Dermis blood vessel endothelial cell (primary cell): ENCODE measurements at regions not wholly inside any gene's neighbourhood (a gene's known extent, or its start where the extent isn't known, plus 50 kb on each side); places are given as distances from the start of the nearest gene placed in this dataset.
A peak's percentile ranks its signal among the peaks of the same experiment; 100 is the strongest.

ENCODE experiments used
- DNase-seq: peaks from one replicate; pipeline ENCODE4 v3.0.0; 2010

- DNase-seq: no peak
These were observed 201.5 kb downstream of the MTX2 start for GRCh38 chr2:176470713-176471112.

GRCh38 chr2:176471949-176472348 is 202.7 kb downstream of the MTX2 start:
- DNase-seq: no peak

GRCh38 chr2:176473177-176473576 is 203.9 kb downstream of the MTX2 start:
- peak; percentile 43 for DNase-seq

GRCh38 chr2:176473851-176474250 is 204.6 kb downstream of the MTX2 start:
- DNase-seq: no peak

- no peak for DNase-seq
These were observed 208.1 kb downstream of the MTX2 start for GRCh38 chr2:176477336-176477735.

- no peak for DNase-seq
These were observed 210.7 kb downstream of the MTX2 start for GRCh38 chr2:176479961-176480360.

- no peak for DNase-seq
These were observed 212.9 kb downstream of the MTX2 start for GRCh38 chr2:176482107-176482506.

GRCh38 chr2:176483476-176483875 is 214.2 kb downstream of the MTX2 start:
- no peak for DNase-seq

GRCh38 chr2:176483901-176484568 is 214.8 kb downstream of the MTX2 start:
- DNase-seq: no peak

GRCh38 chr2:176484838-176485237 is 215.6 kb downstream of the MTX2 start:
- peak; percentile 20 for DNase-seq

GRCh38 chr2:176488431-176488830 is 219.2 kb downstream of the MTX2 start:
- no peak for DNase-seq

- no peak for DNase-seq
These were observed 221.0 kb downstream of the MTX2 start for GRCh38 chr2:176490061-176490861.

GRCh38 chr2:176491172-176491904 is 222.1 kb downstream of the MTX2 start:
- no peak for DNase-seq

- no peak for DNase-seq
These were observed 223.3 kb downstream of the MTX2 start for GRCh38 chr2:176492583-176492982.

GRCh38 chr2:176493226-176493825 is 224.1 kb downstream of the MTX2 start:
- no peak for DNase-seq

GRCh38 chr2:176493909-176494308 is 224.7 kb downstream of the MTX2 start:
- no peak for DNase-seq

GRCh38 chr2:176494949-176495353 is 225.7 kb downstream of the MTX2 start:
- DNase-seq: no peak

GRCh38 chr2:176495826-176496225 is 226.6 kb downstream of the MTX2 start:
- no peak for DNase-seq

GRCh38 chr2:176496761-176497160 is 227.5 kb downstream of the MTX2 start:
- DNase-seq: no peak

GRCh38 chr2:176500901-176501300 is 231.7 kb downstream of the MTX2 start:
- no peak for DNase-seq

- DNase-seq: no peak
These were observed 232.4 kb downstream of the MTX2 start for GRCh38 chr2:176501617-176502016.

GRCh38 chr2:176502619-176503018 is 233.4 kb downstream of the MTX2 start:
- DNase-seq: no peak

GRCh38 chr2:176503776-176504175 is 234.5 kb downstream of the MTX2 start:
- no peak for DNase-seq
